DND-41 (cell line): ENCODE measurements at regions not wholly inside any gene's neighbourhood (a gene's known extent, or its start where the extent isn't known, plus 50 kb on each side); places are given as distances from the start of the nearest gene placed in this dataset.
A peak's percentile ranks its signal among the peaks of the same experiment; 100 is the strongest.

Experiments used
- ATAC-seq: fragments of 200-7000 bp; cut with Tn5 transposase; 3 replicates; pipeline ENCODE4 v1.9.1; 2021; ENCODE audit warnings: low read depth; ENCODE audit not compliant: insufficient read depth
- DNase-seq: peaks from one replicate; pipeline ENCODE4 v3.0.0-alpha.2; 2020
- H2AFZ ChIP-seq: 2 replicates; pipeline ENCODE4 v1.6.0; 2012; ENCODE audit warnings: low read depth, low read length
- H3K27ac ChIP-seq: 2 replicates; pipeline ENCODE4 v1.5.1; 2012; ENCODE audit warnings: low read length, inconsistent platforms
- H3K27me3 ChIP-seq: fragments of 200-600 bp; sonication (generic); 2 replicates; pipeline ENCODE4 v1.6.0; 2012; ENCODE audit warnings: low read length, mild to moderate bottlenecking, inconsistent platforms; ENCODE audit not compliant: insufficient read depth, poor library complexity
- H3K36me3 ChIP-seq: 2 replicates; pipeline ENCODE4 v1.5.1; 2012; ENCODE audit warnings: low read length, inconsistent platforms; ENCODE audit not compliant: insufficient read depth
- H3K4me1 ChIP-seq: 2 replicates; pipeline ENCODE4 v1.5.1; 2012; ENCODE audit warnings: mild to moderate bottlenecking, low read length; ENCODE audit not compliant: insufficient read depth
- H3K4me2 ChIP-seq: 2 replicates; pipeline ENCODE4 v1.6.0; 2012; ENCODE audit warnings: mild to moderate bottlenecking, moderate library complexity, low read length, inconsistent platforms; ENCODE audit not compliant: insufficient read depth
- H3K4me3 ChIP-seq, 2 experiments: fragments of 200-600 bp in 1 of 2; shearing (Covaris generic) in 1 of 2; 2 replicates each; pipeline ENCODE4 v1.5.1; 2012 to 2016; ENCODE audit warnings: inconsistent platforms in 2 of 2, low read length in 2 of 2, mild to moderate bottlenecking in 2 of 2, low read depth in 1 of 2, moderate library complexity in 1 of 2
- H3K79me2 ChIP-seq: 2 replicates; pipeline ENCODE4 v1.6.0; 2012; ENCODE audit warnings: low read length, inconsistent platforms; ENCODE audit not compliant: insufficient read depth
- H3K9ac ChIP-seq: 2 replicates; pipeline ENCODE4 v1.6.0; 2012; ENCODE audit warnings: low read depth, mild to moderate bottlenecking, inconsistent platforms, low read length, moderate library complexity
- H3K9me3 ChIP-seq: 2 replicates; pipeline ENCODE4 v1.5.1; 2012; ENCODE audit warnings: low read length, moderate library complexity, mild to moderate bottlenecking, inconsistent platforms; ENCODE audit not compliant: insufficient read depth, severe bottlenecking
- H4K20me1 ChIP-seq: 2 replicates; pipeline ENCODE4 v1.6.0; 2012; ENCODE audit warnings: low read length; ENCODE audit not compliant: insufficient read depth
- EZH2 ChIP-seq: IDR thresholded peaks from 3 replicates; pipeline ENCODE4 v1.6.1; 2012; ENCODE audit warnings: borderline replicate concordance, low read depth, mild to moderate bottlenecking, moderate library complexity, low read length, inconsistent platforms; ENCODE audit not compliant: severe bottlenecking
- TF ChIP-seq, protein P1 (sequence below): IDR thresholded peaks from 2 replicates; pipeline ENCODE4 v1.5.1; 2012; ENCODE audit warnings: borderline replicate concordance, low read length, moderate library complexity, mild to moderate bottlenecking; ENCODE audit not compliant: poor library complexity, severe bottlenecking; ENCODE audit errors: extremely low read depth

DNA sequence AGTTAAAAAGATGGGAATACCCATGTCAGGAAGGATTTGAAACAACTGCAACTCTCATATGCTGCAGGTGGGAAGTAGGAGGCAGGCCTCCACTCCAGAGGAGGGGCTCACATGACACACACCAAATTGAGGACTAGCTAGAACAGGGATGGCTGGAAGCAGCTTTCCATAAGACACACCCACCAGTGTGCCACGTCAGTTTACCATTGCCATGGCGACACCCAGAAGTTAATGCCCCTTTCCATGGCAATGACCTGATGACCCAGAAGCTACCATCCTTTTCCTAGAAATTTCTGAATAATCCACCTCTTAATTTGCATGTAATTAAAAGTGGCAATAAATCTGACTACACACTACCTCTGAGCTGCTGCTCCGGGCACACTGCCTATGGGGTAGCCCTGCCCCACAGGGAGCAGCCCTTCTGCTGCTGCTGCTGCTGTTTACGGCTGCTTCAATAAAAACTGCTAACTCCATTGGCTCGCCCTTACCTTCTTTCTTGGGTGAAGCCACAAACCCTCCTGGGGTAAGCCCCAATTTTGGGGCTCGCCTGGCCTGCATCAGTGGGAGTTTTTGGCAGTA lies 89.4 kb downstream of the RRM2 start:
- H3K9ac ChIP-seq: no peak overlapping the region
- no peaks in the 10 kb centered on the region for H3K79me2 ChIP-seq
- DNase-seq: no peak
- no peaks in the 10 kb centered on the region for H3K4me1 ChIP-seq
- peaks cover 6% of the 10 kb centered on the region; the same call in 1 of the 2 replicates for H4K20me1 ChIP-seq
- no peaks in the 10 kb centered on the region for H3K9me3 ChIP-seq
- H3K27me3 ChIP-seq: no peaks in the 10 kb centered on the region
- H2AFZ ChIP-seq: no peak overlapping the region
- H3K27ac ChIP-seq: no peak overlapping the region
- no peak for ATAC-seq
- H3K4me3 ChIP-seq: no peak overlapping the region
- peaks cover 38% of the 10 kb centered on the region for H3K36me3 ChIP-seq
- no peak overlapping the region for H3K4me2 ChIP-seq
- TF ChIP-seq, protein P1, sequence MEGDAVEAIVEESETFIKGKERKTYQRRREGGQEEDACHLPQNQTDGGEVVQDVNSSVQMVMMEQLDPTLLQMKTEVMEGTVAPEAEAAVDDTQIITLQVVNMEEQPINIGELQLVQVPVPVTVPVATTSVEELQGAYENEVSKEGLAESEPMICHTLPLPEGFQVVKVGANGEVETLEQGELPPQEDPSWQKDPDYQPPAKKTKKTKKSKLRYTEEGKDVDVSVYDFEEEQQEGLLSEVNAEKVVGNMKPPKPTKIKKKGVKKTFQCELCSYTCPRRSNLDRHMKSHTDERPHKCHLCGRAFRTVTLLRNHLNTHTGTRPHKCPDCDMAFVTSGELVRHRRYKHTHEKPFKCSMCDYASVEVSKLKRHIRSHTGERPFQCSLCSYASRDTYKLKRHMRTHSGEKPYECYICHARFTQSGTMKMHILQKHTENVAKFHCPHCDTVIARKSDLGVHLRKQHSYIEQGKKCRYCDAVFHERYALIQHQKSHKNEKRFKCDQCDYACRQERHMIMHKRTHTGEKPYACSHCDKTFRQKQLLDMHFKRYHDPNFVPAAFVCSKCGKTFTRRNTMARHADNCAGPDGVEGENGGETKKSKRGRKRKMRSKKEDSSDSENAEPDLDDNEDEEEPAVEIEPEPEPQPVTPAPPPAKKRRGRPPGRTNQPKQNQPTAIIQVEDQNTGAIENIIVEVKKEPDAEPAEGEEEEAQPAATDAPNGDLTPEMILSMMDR: no peak
- no peak for TF ChIP-seq EZH2

DNA sequence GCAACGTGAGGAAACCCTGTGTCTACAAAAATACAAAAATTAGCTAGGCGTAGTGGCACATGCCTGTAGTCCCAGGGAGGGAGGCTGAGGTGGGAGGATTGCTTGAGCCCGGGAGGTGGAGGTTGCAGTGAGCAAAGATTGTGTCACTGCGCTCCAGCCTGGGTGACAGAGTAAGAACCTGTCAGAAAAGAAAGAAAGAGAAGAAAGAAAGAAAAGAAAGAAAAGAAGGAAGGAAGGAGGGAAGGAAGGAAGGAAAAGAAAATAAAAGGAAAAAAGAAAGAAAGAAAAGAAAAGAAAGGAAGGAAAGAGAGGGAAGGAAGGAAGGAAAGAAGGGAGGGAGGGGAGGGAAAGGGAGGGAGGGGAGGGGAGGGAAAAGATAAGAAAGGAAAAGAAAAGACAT lies 89.9 kb upstream of the HPCAL1 start:
- H2AFZ ChIP-seq: no peak overlapping the region
- no peaks in the 10 kb centered on the region for H3K4me1 ChIP-seq
- H4K20me1 ChIP-seq: peaks cover 4% of the 10 kb centered on the region; the same call in 1 of the 2 replicates
- ATAC-seq (no peak), DNase-seq (no peak)
- H3K27ac ChIP-seq: no peak overlapping the region
- no peak overlapping the region for H3K4me2 ChIP-seq
- no peaks in the 10 kb centered on the region for H3K27me3 ChIP-seq
- H3K9me3 ChIP-seq: no peaks in the 10 kb centered on the region
- TF ChIP-seq, protein P1: no peak
- no peak for TF ChIP-seq EZH2
- no peak overlapping the region for H3K9ac ChIP-seq
- no peaks in the 10 kb centered on the region for H3K79me2 ChIP-seq
- H3K36me3 ChIP-seq: peaks cover 31% of the 10 kb centered on the region
- H3K4me3 ChIP-seq: no peak overlapping the region

DNA sequence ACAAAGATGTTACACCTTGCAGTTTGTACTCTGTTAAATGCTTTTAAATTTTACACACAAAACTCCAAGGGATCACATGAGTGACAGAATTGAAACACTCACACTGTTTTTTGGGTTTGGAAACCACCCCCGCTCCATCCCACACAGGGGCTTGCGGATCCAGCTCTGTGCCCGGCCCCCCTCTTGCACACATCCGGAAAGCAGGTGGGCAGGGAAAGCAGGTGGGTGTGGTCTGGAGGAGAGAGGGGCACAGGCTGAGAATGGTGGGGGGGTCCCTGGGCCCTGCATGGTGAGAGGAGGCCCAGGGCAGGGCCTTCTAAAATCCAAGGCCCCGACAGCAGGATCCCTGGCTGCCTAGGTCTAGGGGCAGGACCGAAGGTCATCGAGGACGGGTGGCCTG lies 88.5 kb upstream of the HPCAL1 start:
- Histone ChIP-seq H3K79me2 (no peaks in the 10 kb centered on the region), H3K36me3 (peaks cover 21% of the 10 kb centered on the region), H3K4me3 (no peak overlapping the region), H3K27ac (no peak overlapping the region), H3K9ac (no peak overlapping the region), H3K4me1 (no peaks in the 10 kb centered on the region), H4K20me1 (peaks cover 4% of the 10 kb centered on the region; the same call in 1 of the 2 replicates), H3K4me2 (no peak overlapping the region), H2AFZ (no peak overlapping the region), H3K9me3 (no peaks in the 10 kb centered on the region), H3K27me3 (no peaks in the 10 kb centered on the region)
- no peak for DNase-seq
- peak; percentile 10; the same call in 2 of the 3 replicates for ATAC-seq
- TF ChIP-seq, protein P1: no peak
- TF ChIP-seq EZH2: no peak
